ENCODE measurements at regions not wholly inside any gene's neighbourhood (a gene's known extent, or its start where the extent isn't known, plus 50 kb on each side); places are given as distances from the start of the nearest gene placed in this dataset.

GRCh38 chr2:75790814-75791467, 80.2 kb upstream of the GCFC2 start:
- TF ChIP-seq CTCF (conservative IDR thresholded peaks at IDR 0.05) (no peak), ZFX (IDR thresholded peaks at IDR 0.05) (no peak)

Data from C4-2B (cell line).